ENCODE measurements at regions not wholly inside any gene's neighbourhood (a gene's known extent, or its start where the extent isn't known, plus 50 kb on each side); places are given as distances from the start of the nearest gene placed in this dataset.

GRCh38 chr4:156176896-156177295, 223.2 kb upstream of the CTSO start:
- TF ChIP-seq CTCF (IDR thresholded peaks at IDR 0.05) (no peak), POLR2A (IDR thresholded peaks at IDR 0.05) (no peak)
